LNCaP clone FGC (cell line): ENCODE measurements at regions not wholly inside any gene's neighbourhood (a gene's known extent, or its start where the extent isn't known, plus 50 kb on each side); places are given as distances from the start of the nearest gene placed in this dataset.
"Not testable (repeated sequence)": the region's sequence is repeated elsewhere in the genome, so short reads cannot be mapped to it uniquely, and the experiment has no call there.

ENCODE experiments used
- DNase-seq: peaks from one replicate; pipeline ENCODE4 v3.0.0-alpha.2; 2011; ENCODE audit warnings: low read depth
- H3K4me3 ChIP-seq: 2 replicates; pipeline ENCODE4 v1.5.1; 2011; ENCODE audit warnings: mild to moderate bottlenecking, low read depth, low read length, control low read depth
- TF ChIP-seq, protein P1 (sequence below): IDR thresholded peaks from 2 replicates; pipeline ENCODE4 v1.5.1; 2012; ENCODE audit warnings: mild to moderate bottlenecking; ENCODE audit not compliant: control insufficient read depth, insufficient read depth; ENCODE audit errors: extremely low read depth

DNA sequence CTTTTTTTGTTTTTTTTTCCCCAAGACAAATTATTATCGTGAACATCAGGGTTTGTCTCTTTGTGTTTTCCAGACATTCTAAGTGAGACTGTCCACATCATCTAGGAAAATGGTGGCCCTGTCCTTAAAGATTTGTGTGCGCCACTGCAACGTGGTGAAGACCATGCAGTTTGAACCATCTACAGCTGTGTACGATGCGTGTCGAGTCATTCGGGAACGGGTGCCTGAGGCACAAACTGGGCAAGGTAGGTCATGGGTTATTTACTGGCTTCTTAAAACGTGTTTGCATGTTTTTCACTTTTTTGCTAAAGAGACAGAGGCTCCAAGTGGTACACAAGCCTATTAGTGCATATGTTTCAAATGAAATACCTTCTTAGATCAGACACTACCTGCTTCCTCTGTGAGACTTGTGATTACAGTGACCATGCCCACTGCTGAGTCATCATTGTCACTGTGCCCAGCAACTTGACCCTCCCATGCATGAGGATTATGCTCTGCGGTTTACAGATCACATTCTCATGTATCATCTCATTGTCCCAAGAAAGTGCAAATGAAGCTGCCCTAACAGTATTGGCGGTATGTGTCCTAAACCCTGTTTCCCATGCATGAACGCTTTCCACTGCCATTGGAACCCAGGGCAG, 395.2 kb upstream of the TPM1 start:
- TF ChIP-seq, protein P1, sequence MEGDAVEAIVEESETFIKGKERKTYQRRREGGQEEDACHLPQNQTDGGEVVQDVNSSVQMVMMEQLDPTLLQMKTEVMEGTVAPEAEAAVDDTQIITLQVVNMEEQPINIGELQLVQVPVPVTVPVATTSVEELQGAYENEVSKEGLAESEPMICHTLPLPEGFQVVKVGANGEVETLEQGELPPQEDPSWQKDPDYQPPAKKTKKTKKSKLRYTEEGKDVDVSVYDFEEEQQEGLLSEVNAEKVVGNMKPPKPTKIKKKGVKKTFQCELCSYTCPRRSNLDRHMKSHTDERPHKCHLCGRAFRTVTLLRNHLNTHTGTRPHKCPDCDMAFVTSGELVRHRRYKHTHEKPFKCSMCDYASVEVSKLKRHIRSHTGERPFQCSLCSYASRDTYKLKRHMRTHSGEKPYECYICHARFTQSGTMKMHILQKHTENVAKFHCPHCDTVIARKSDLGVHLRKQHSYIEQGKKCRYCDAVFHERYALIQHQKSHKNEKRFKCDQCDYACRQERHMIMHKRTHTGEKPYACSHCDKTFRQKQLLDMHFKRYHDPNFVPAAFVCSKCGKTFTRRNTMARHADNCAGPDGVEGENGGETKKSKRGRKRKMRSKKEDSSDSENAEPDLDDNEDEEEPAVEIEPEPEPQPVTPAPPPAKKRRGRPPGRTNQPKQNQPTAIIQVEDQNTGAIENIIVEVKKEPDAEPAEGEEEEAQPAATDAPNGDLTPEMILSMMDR = no peak
- no peak overlapping the region for H3K4me3 ChIP-seq
- peak; percentile 82 for DNase-seq

DNA sequence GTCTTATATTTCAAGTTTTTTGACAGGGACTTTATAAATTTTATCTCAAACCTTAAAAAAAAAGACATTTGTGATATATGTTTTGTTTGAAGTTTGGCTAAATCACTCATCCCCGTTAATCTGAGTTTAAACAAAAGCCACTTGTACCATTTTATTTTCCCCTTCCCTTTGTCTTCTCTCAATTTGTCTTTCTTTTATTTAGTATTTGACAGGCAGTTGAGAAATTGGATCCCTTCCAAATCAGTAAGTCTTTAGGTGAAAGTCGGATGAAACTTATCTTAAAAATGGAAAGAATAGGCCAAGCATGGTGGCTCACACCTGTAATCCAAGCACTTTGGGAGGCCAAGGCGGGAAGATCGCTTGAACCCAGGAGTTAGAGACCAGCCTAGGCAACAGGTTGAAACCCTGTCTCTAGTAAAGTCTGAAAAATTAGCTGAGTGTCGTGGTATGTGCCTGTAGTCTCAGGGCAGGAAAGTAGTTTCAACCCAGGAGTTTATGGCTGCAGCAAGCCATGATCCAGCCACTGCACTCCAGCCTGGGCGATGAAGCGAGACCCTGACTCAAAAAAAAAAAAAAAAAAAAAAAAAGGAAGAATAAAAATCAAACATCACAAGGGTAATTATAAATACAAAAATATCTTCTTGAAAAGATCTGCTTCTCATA, 394.6 kb upstream of the TPM1 start:
- TF ChIP-seq, protein P1 = no peak
- no peak overlapping the region for H3K4me3 ChIP-seq
- DNase-seq = no peak

DNA sequence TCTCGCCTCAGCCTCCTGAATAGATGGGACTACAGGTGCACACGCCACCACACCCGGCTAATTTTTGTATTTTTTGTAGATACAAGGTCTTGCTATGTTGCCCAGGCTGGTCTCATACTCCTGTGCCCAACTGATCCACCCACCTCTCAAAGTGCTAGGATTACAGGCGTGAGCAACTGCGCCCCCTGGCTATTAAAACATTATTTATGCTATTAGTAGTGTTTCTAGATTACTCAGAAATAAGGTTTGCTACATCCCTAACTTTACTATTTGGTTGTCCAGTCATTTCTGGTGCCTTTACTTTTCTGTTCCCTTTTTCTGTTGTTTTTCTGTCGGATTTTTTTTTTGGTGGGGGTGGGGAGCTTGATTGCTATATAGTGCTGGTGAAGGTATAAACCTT, 393.6 kb upstream of the TPM1 start:
- no peak for DNase-seq
- TF ChIP-seq, protein P1 = 0 out of 2 replicates have a peak, but pooled peaks have one; percentile 6
- H3K4me3 ChIP-seq = no peak overlapping the region

DNA sequence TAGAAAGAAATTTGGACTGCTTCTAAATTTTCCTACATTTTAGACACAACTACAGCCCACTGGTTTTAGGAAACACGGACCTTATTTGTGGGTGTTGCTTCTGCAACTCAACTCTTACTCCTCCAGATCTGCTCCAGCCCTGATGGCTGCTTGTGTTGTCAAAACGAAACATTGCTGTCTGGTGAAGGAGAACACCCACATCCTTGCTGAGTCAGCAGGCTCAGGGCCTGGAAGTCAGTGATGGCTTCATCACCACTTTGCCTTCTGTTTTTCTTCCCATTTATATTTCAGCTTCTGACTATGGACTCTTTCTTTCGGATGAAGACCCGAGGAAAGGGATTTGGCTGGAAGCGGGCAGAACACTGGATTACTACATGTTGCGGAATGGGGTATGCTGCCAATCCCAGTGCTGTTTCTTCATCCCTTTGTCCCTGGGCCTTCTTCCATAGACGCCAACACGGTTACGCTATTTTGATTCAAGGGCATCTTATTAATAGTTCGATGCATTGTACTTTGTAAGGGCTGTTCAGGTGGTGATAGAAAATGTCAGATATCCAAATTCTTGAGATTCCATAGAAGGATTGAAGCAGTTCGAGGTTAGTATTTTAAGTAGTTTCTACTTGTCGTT, 392.6 kb upstream of the TPM1 start:
- DNase-seq = no peak
- TF ChIP-seq, protein P1 = no peak
- no peak overlapping the region for H3K4me3 ChIP-seq

DNA sequence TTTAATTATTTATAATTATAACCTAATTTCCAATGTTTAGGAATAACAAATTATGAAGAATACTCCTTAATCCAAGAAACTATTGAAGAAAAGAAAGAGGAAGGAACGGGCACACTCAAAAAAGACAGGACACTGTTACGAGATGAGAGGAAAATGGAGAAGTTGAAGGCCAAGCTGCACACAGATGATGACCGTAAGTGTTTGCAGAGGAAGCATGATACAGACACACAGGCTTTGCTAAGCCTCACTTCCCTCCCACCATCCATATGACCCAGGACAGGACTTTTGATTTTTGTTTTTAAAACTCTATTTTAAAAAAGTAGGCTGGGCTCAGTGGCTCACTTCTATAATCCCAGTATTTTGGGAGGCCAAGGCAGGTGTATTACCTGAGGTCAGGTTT, 389.4 kb upstream of the TPM1 start:
- TF ChIP-seq, protein P1 = no peak
- no peak for DNase-seq
- H3K4me3 ChIP-seq = no peak overlapping the region

DNA sequence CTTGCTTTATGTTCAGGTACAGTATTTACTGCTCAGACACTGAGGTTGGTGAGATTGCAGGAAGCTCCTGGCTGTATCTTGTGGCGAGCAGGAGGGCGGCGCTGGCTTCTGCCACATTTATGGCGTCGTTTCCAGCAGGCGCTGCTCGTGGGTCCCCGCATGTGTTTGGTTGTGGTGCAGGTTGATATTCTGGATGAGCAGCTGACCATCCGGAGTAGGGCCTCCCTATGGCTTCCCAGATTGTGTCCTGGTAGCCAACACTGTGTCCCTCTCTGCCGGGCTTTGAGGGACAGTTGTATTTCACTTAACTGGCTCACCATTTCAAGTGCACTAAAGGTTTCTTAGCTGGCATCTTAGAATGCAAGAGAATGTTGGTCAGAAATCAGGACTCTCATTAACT, 386.5 kb upstream of the TPM1 start:
- TF ChIP-seq, protein P1 = no peak
- no peak for DNase-seq
- no peak overlapping the region for H3K4me3 ChIP-seq

DNA sequence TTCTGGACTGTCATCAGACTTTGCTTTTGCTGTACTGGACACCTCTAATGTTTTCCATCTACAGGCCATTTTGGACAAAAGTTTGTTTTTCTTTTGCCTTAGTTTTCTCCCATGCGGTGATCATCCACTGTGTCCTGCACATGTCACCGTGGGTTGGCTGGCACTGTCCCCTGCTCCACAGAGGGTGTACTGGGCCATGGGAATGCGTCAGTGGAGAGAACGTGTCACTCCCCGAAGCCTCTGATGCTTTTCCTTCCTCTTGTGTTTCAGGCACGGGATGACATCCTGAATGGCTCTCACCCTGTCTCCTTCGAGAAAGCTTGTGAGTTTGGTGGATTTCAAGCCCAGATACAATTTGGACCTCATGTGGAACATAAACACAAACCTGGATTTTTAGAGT, 385.0 kb upstream of the TPM1 start:
- not testable (repeated sequence) for DNase-seq, H3K4me3 ChIP-seq
